Endothelial cell of umbilical vein (primary cell): ENCODE measurements at regions not wholly inside any gene's neighbourhood (a gene's known extent, or its start where the extent isn't known, plus 50 kb on each side); places are given as distances from the start of the nearest gene placed in this dataset.

ENCODE experiments used
- BruUV-seq: library from RNA; stranded (reverse); fragments of 400-500 nt; replicated peaks from 2 replicates; lab custom pipeline; 2021; lab: Mats Ljungman, UMichigan
- CTCF ChIA-PET: fragments of 300-600, 350-600 bp; sonication (Branson Sonifier 250); formaldehyde crosslinking; loops from one replicate; lab custom pipeline; 2021; ENCODE audit warnings: antibody characterized with exemption, inconsistent platforms; lab: Charles Lee
- POLR2A ChIA-PET: fragments of 300-600, 350-600 bp; sonication (Branson Sonifier 250); formaldehyde crosslinking; loops from one replicate; lab custom pipeline; 2021; ENCODE audit warnings: antibody characterized with exemption, inconsistent platforms; lab: Charles Lee
- DNase-seq: peaks from one replicate; pipeline ENCODE4 v3.0.0-alpha.2; 2011; ENCODE audit warnings: low read depth, low spot score
- FAIRE-seq: peaks from 2 replicates; lab custom pipeline; 2011; peaks lifted over from hg19 to GRCh38; lab: Jason Lieb, UNC
- H2AFZ ChIP-seq: 2 replicates; pipeline ENCODE4 v1.6.0; 2012; ENCODE audit warnings: low read depth, low read length, control low read depth, inconsistent platforms
- H3K27ac ChIP-seq: 2 replicates; pipeline ENCODE4 v1.5.1; 2011; ENCODE audit warnings: low read depth, mild to moderate bottlenecking, control low read depth, low read length, moderate library complexity; ENCODE audit not compliant: insufficient read depth
- H3K27me3 ChIP-seq, 2 experiments: 2 replicates each; pipeline versions ENCODE4 v1.6.0 to v1.6.1; 2011; ENCODE audit warnings: low read length in 2 of 2, mixed read lengths in 1 of 2; ENCODE audit not compliant: control insufficient read depth in 2 of 2, insufficient read depth in 2 of 2
- H3K36me3 ChIP-seq, 2 experiments: 2 replicates in 1 of 2; 3 replicates in 1 of 2; pipeline ENCODE4 v1.5.1; 2011; ENCODE audit warnings: low read length in 2 of 2, mild to moderate bottlenecking in 1 of 2, moderate library complexity in 1 of 2; ENCODE audit not compliant: control insufficient read depth in 2 of 2, insufficient read depth in 2 of 2; ENCODE audit errors: extremely low read depth in 1 of 2
- H3K4me1 ChIP-seq: 3 replicates; pipeline ENCODE4 v1.5.1; 2011; ENCODE audit warnings: mild to moderate bottlenecking, low read length; ENCODE audit not compliant: control insufficient read depth, insufficient read depth; ENCODE audit errors: extremely low read depth
- H3K4me2 ChIP-seq: 2 replicates; pipeline ENCODE4 v1.6.1; 2011; ENCODE audit warnings: low read length, control low read depth, mixed read lengths; ENCODE audit not compliant: insufficient read depth
- H3K4me3 ChIP-seq, 3 experiments: fragments of 200-600 bp in 1 of 3; sonication (generic), shearing (Covaris generic) in 1 of 3; replicated peaks in 1 of 3; 2 replicates each; pipeline ENCODE4 v1.5.1; 2011 to 2016; ENCODE audit warnings: control low read depth in 3 of 3, low read length in 3 of 3, mild to moderate bottlenecking in 2 of 3, inconsistent platforms in 1 of 3, low read depth in 1 of 3, moderate library complexity in 1 of 3; ENCODE audit not compliant: insufficient read depth in 1 of 3
- H3K79me2 ChIP-seq: 2 replicates; pipeline ENCODE4 v1.6.0; 2012; ENCODE audit warnings: low read length, inconsistent platforms; ENCODE audit not compliant: control insufficient read depth, insufficient read depth
- H3K9ac ChIP-seq: replicated peaks from 2 replicates; pipeline ENCODE3; 2011; ENCODE audit warnings: low read length, control low read depth; ENCODE audit not compliant: insufficient read depth; ENCODE audit errors: extremely low read depth
- H3K9me1 ChIP-seq: replicated peaks from 3 replicates; pipeline ENCODE4 v1.6.0; 2011; ENCODE audit warnings: mild to moderate bottlenecking, low read length; ENCODE audit not compliant: control insufficient read depth, insufficient read depth; ENCODE audit errors: extremely low read depth
- H3K9me3 ChIP-seq: replicated peaks from 2 replicates; pipeline ENCODE4 v1.5.1; 2012; ENCODE audit warnings: low read length, inconsistent platforms; ENCODE audit not compliant: control insufficient read depth, insufficient read depth
- H4K20me1 ChIP-seq: replicated peaks from 2 replicates; pipeline ENCODE3; 2011; ENCODE audit warnings: mild to moderate bottlenecking, low read length; ENCODE audit not compliant: control insufficient read depth, insufficient read depth; ENCODE audit errors: extremely low read depth
- CTCF ChIP-seq, 2 donors: IDR thresholded peaks; 1 replicate in 1 of 2; 2 replicates in 1 of 2; pipeline ENCODE4 v1.5.1; 2011; ENCODE audit warnings: low read length in 2 of 2, mild to moderate bottlenecking in 2 of 2, moderate library complexity in 2 of 2, control low read depth in 1 of 2, inconsistent platforms in 1 of 2, low read depth in 1 of 2; ENCODE audit not compliant: insufficient read depth in 1 of 2; ENCODE audit errors: extremely low read depth in 1 of 2
- EZH2 ChIP-seq: IDR thresholded peaks from 2 replicates; pipeline ENCODE4 v1.6.1; 2012; ENCODE audit warnings: borderline replicate concordance, low read depth, mild to moderate bottlenecking, moderate library complexity, low read length, inconsistent platforms; ENCODE audit not compliant: severe bottlenecking
- FOS ChIP-seq: IDR thresholded peaks from 2 replicates; pipeline ENCODE4 v1.6.1; 2011; ENCODE audit warnings: mild to moderate bottlenecking, low read length, moderate library complexity, borderline replicate concordance; ENCODE audit not compliant: insufficient read depth
- GATA2 ChIP-seq: IDR thresholded peaks from 2 replicates; pipeline ENCODE4 v1.7.0; 2011; ENCODE audit warnings: low read depth, mild to moderate bottlenecking, moderate library complexity, mixed read lengths, low read length; ENCODE audit not compliant: insufficient read length, insufficient read depth
- JUN ChIP-seq: IDR thresholded peaks from 2 replicates; pipeline ENCODE4 v1.6.1; 2011; ENCODE audit warnings: borderline replicate concordance, low read depth; ENCODE audit not compliant: insufficient read length, insufficient read depth
- MAX ChIP-seq: IDR thresholded peaks from 2 replicates; pipeline ENCODE4 v1.6.1; 2011; ENCODE audit not compliant: insufficient read depth, insufficient read length
- MYC ChIP-seq: IDR thresholded peaks from one replicate; pipeline ENCODE4 v1.6.1; 2011; ENCODE audit warnings: mild to moderate bottlenecking, low read depth, low read length
- POLR2A ChIP-seq: IDR thresholded peaks from 2 replicates; pipeline ENCODE4 v1.6.1; 2012; ENCODE audit warnings: low read depth, mild to moderate bottlenecking, control low read depth, low read length
- POLR2AphosphoS5 ChIP-seq: IDR thresholded peaks from 2 replicates; pipeline ENCODE4 v1.6.1; 2012; ENCODE audit warnings: low read depth, mild to moderate bottlenecking, control low read depth, low read length, moderate library complexity; ENCODE audit not compliant: insufficient read depth
- dilution Hi-C: fragments of 300-500 bp; cut with MboI; formaldehyde crosslinking; loops from one replicate; pipeline ENCODE4 v1.15.0; 2019; ENCODE audit warnings: low sequenced_read_pairs; ENCODE audit not compliant: extremely low pct_ligation_motif_present
- intact Hi-C: fragments of 100-400 bp; cut with micrococcal nuclease; formaldehyde crosslinking; loops from one replicate; pipeline ENCODE4 v1.10.0; 2022

DNA sequence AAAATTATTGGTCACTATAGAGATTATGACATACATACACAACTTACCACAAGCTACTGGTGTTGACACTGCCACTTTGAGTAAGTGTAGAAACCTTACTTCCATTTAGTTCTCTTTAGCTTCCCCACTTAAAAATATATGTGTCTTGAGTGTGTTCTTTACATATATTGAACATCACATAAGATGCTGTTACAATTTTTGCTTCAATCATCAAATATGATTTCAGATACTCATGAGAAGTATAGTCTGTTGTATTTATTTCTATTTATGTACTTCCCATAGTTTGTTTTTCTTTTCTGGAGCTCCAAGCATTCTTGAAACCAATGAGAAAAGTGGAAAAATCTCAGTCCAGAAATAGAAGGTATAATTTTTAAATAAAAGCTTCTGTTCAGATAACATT is 102.7 kb upstream of the SDK1 start:
- Histone ChIP-seq H3K27me3 (no peaks in the 10 kb centered on the region), H2AFZ (no peak overlapping the region), H3K79me2 (no peaks in the 10 kb centered on the region), H3K9me3 (no peaks in the 10 kb centered on the region), H3K9ac (no peak overlapping the region), H3K4me3 (no peak overlapping the region), H3K27ac (no peak overlapping the region), H3K4me2 (no peak overlapping the region), H3K36me3 (no peaks in the 10 kb centered on the region), H3K4me1 (peaks cover 12% of the 10 kb centered on the region), H4K20me1 (no peaks in the 10 kb centered on the region), H3K9me1 (no peaks in the 10 kb centered on the region)
- DNase-seq (no peak), FAIRE-seq (no peak)
- ChIA-PET CTCF (interaction anchor here (0.6 to 0.7 kb wide), 2 partner anchors 331 to 334 kb away, joined by 3 read pairs; no protein-coding TSS in a partner anchor), POLR2A (no interaction called here)
- BruUV-seq = no TSS peak
- TF ChIP-seq EZH2 = no peak
- TF ChIP-seq POLR2A = no peak
- no peak for TF ChIP-seq POLR2AphosphoS5
- TF ChIP-seq MYC = no peak
- TF ChIP-seq GATA2 = no peak
- no peak for TF ChIP-seq MAX
- TF ChIP-seq JUN = no peak
- no peak for TF ChIP-seq CTCF (IDR thresholded peaks at IDR 0.05; ENCODE audit: extremely low read depth in 1 of 2, insufficient read depth in 1 of 2, low read depth in 1 of 2, low read length in 2 of 2)
- no peak for TF ChIP-seq FOS
- dilution Hi-C loops (no loop called here), intact Hi-C loops (no loop called here)
